HepG2 (cell line): ENCODE measurements at regions not wholly inside any gene's neighbourhood (a gene's known extent, or its start where the extent isn't known, plus 50 kb on each side); places are given as distances from the start of the nearest gene placed in this dataset.

Source experiments
- MTA3 ChIP-seq: sonication (generic); formaldehyde crosslinking; IDR thresholded peaks from 2 replicates; pipeline ENCODE4 v1.4.0; 2020; ENCODE audit warnings: missing genetic modification reagents
- SNAI1 ChIP-seq: sonication (generic); formaldehyde crosslinking; IDR thresholded peaks from 2 replicates; pipeline ENCODE4 v1.5.0; 2020; ENCODE audit warnings: mild to moderate bottlenecking, missing genetic modification reagents, borderline replicate concordance
- THAP9 ChIP-seq: sonication (generic); formaldehyde crosslinking; IDR thresholded peaks from 2 replicates; pipeline ENCODE4; 2020; ENCODE audit warnings: missing genetic modification reagents, mild to moderate bottlenecking, borderline replicate concordance
- YY1 ChIP-seq: IDR thresholded peaks from 2 replicates; pipeline ENCODE4 v1.6.1; 2011; ENCODE audit warnings: low read length, low read depth, moderate library complexity, mild to moderate bottlenecking; ENCODE audit not compliant: insufficient read depth, insufficient replicate concordance
- ZNF263 ChIP-seq: sonication (generic); formaldehyde crosslinking; IDR thresholded peaks from 2 replicates; pipeline ENCODE4 v1.4.0; 2020; ENCODE audit warnings: missing genetic modification reagents
- ZNF558 ChIP-seq: sonication (generic); formaldehyde crosslinking; IDR thresholded peaks from 2 replicates; pipeline ENCODE4 v1.9.0; 2022; ENCODE audit warnings: mild to moderate bottlenecking, missing genetic modification reagents, borderline replicate concordance
- ZNF570 ChIP-seq: sonication (generic); formaldehyde crosslinking; IDR thresholded peaks from 2 replicates; pipeline ENCODE4 v1.4.0; 2020; ENCODE audit warnings: mild to moderate bottlenecking, missing genetic modification reagents, borderline replicate concordance
- ZNF781 ChIP-seq: sonication (generic); formaldehyde crosslinking; IDR thresholded peaks from 2 replicates; pipeline ENCODE4 v1.5.1; 2020; ENCODE audit warnings: borderline replicate concordance, mild to moderate bottlenecking, missing genetic modification reagents; ENCODE audit errors: not compliant biosample characterization
- ZSCAN20 ChIP-seq: sonication (generic); formaldehyde crosslinking; IDR thresholded peaks from 2 replicates; pipeline ENCODE4 v1.4.0; 2020; ENCODE audit warnings: missing genetic modification reagents, mild to moderate bottlenecking, borderline replicate concordance
- TF ChIP-seq, protein P1 (sequence below): sonication (generic); formaldehyde crosslinking; IDR thresholded peaks from 2 replicates; pipeline ENCODE4 v1.5.1; 2020; ENCODE audit warnings: mild to moderate bottlenecking, missing genetic modification reagents, borderline replicate concordance

GRCh38 chr13:22993148-22993547, 187.6 kb upstream of the SGCG start (continued):
- TF ChIP-seq, protein P1, sequence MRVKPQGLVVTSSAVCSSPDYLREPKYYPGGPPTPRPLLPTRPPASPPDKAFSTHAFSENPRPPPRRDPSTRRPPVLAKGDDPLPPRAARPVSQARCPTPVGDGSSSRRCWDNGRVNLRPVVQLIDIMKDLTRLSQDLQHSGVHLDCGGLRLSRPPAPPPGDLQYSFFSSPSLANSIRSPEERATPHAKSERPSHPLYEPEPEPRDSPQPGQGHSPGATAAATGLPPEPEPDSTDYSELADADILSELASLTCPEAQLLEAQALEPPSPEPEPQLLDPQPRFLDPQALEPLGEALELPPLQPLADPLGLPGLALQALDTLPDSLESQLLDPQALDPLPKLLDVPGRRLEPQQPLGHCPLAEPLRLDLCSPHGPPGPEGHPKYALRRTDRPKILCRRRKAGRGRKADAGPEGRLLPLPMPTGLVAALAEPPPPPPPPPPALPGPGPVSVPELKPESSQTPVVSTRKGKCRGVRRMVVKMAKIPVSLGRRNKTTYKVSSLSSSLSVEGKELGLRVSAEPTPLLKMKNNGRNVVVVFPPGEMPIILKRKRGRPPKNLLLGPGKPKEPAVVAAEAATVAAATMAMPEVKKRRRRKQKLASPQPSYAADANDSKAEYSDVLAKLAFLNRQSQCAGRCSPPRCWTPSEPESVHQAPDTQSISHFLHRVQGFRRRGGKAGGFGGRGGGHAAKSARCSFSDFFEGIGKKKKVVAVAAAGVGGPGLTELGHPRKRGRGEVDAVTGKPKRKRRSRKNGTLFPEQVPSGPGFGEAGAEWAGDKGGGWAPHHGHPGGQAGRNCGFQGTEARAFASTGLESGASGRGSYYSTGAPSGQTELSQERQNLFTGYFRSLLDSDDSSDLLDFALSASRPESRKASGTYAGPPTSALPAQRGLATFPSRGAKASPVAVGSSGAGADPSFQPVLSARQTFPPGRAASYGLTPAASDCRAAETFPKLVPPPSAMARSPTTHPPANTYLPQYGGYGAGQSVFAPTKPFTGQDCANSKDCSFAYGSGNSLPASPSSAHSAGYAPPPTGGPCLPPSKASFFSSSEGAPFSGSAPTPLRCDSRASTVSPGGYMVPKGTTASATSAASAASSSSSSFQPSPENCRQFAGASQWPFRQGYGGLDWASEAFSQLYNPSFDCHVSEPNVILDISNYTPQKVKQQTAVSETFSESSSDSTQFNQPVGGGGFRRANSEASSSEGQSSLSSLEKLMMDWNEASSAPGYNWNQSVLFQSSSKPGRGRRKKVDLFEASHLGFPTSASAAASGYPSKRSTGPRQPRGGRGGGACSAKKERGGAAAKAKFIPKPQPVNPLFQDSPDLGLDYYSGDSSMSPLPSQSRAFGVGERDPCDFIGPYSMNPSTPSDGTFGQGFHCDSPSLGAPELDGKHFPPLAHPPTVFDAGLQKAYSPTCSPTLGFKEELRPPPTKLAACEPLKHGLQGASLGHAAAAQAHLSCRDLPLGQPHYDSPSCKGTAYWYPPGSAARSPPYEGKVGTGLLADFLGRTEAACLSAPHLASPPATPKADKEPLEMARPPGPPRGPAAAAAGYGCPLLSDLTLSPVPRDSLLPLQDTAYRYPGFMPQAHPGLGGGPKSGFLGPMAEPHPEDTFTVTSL (CRISPR knock-in tag), result no peak
- TF ChIP-seq THAP9 (no peak), ZNF781 (CRISPR knock-in tag) (no peak), ZSCAN20 (CRISPR knock-in tag) (no peak), YY1 (no peak), MTA3 (CRISPR knock-in tag) (no peak), ZNF558 (no peak), ZNF570 (CRISPR knock-in tag) (no peak), ZNF263 (CRISPR knock-in tag) (no peak), SNAI1 (CRISPR knock-in tag) (no peak)
- TF ChIP-seq, all 625 proteins: peak for 0
